ENCODE measurements at regions not wholly inside any gene's neighbourhood (a gene's known extent, or its start where the extent isn't known, plus 50 kb on each side); places are given as distances from the start of the nearest gene placed in this dataset.
"Not testable (repeated sequence)": the region's sequence is repeated elsewhere in the genome, so short reads cannot be mapped to it uniquely, and the experiment has no call there.

DNA sequence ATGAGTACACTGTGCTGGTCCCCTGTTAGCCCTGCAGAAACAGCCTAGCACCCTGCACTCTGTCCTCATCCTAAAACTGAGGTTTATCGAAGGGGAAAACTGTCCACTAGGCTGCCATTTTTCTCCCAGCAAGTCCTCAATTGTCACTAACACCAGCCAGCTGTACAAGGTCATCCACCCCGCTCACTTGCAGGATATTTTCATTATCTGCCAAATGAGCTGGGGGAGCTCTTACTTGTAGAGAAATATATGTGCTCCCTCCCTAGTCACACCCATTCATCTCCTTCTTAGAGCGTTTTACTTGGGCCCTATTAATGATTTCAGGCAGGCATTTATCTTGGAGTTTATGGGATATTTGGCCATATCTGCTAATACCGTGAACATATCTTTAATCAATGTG lies 413.5 kb upstream of the NFE2L3 start:
- H3K9me3 Mint-ChIP-seq (ENCODE audit: low read depth): no peaks in the 10 kb centered on the region
- H3K27ac Mint-ChIP-seq: no peak overlapping the region
- no peaks in the 10 kb centered on the region for H3K36me3 Mint-ChIP-seq (ENCODE audit: insufficient read depth)
- DNase-seq (ENCODE audit: low spot score, unreplicated experiment): no peak
- H3K4me1 Mint-ChIP-seq (ENCODE audit: low read depth): peaks cover 4% of the 10 kb centered on the region
- H3K27me3 Mint-ChIP-seq: peaks cover 13% of the 10 kb centered on the region
- TF ChIP-seq, protein P1, sequence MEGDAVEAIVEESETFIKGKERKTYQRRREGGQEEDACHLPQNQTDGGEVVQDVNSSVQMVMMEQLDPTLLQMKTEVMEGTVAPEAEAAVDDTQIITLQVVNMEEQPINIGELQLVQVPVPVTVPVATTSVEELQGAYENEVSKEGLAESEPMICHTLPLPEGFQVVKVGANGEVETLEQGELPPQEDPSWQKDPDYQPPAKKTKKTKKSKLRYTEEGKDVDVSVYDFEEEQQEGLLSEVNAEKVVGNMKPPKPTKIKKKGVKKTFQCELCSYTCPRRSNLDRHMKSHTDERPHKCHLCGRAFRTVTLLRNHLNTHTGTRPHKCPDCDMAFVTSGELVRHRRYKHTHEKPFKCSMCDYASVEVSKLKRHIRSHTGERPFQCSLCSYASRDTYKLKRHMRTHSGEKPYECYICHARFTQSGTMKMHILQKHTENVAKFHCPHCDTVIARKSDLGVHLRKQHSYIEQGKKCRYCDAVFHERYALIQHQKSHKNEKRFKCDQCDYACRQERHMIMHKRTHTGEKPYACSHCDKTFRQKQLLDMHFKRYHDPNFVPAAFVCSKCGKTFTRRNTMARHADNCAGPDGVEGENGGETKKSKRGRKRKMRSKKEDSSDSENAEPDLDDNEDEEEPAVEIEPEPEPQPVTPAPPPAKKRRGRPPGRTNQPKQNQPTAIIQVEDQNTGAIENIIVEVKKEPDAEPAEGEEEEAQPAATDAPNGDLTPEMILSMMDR (IDR thresholded peaks at IDR 0.05; ENCODE audit: unreplicated experiment): no peak
- H3K4me3 Mint-ChIP-seq (ENCODE audit: low read depth): no peak overlapping the region

DNA sequence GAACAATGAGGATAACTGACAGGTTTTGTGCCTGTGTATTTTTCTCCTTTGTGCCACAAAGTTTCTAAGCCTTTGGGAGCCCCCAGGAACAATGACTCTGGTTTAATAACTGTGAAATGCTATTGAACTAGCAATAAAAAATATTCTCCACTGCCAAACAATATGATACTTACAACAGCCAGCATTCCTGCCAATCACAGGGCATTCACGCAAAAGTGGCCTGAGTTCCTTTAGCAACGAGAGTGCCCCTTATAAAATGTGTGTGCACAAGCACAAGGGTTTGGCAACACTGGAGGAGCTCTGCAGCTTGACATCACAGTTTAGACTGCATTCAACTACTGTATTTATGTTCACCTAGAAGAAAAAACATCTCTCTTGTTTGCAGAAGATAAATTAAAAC lies 412.9 kb upstream of the NFE2L3 start:
- no peak for DNase-seq (ENCODE audit: low spot score, unreplicated experiment)
- Mint-ChIP-seq H3K4me1 (ENCODE audit: low read depth) (peaks cover 4% of the 10 kb centered on the region), H3K36me3 (ENCODE audit: insufficient read depth) (no peaks in the 10 kb centered on the region), H3K27ac (no peak overlapping the region), H3K27me3 (peaks cover 9% of the 10 kb centered on the region), H3K4me3 (ENCODE audit: low read depth) (no peak overlapping the region), H3K9me3 (ENCODE audit: low read depth) (no peaks in the 10 kb centered on the region)
- TF ChIP-seq, protein P1 (IDR thresholded peaks at IDR 0.05; ENCODE audit: unreplicated experiment): no peak

DNA sequence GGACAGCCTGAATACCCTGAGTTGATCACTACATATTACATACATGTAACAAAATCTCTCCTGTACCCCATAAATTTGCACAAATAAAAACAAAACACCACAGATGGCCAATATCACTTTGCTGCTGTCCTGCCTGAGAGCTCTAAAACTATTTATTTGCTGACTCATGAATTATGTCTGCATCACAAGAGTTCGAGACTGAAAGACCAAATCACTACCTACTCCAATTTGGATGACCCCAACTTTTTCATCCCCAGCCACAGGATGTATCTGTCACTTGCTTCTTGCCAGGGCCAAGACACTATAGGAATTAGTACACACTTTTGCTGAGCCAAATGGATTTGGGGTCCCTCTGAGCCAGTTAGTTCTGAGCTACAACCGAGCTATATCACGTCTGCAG lies 409.7 kb upstream of the NFE2L3 start:
- Mint-ChIP-seq H3K9me3 (ENCODE audit: low read depth) (no peaks in the 10 kb centered on the region), H3K4me1 (ENCODE audit: low read depth) (no peaks in the 10 kb centered on the region), H3K27ac (no peak overlapping the region), H3K4me3 (ENCODE audit: low read depth) (no peak overlapping the region), H3K36me3 (ENCODE audit: insufficient read depth) (no peaks in the 10 kb centered on the region), H3K27me3 (no peaks in the 10 kb centered on the region)
- TF ChIP-seq, protein P1 (IDR thresholded peaks at IDR 0.05; ENCODE audit: unreplicated experiment): no peak
- no peak for DNase-seq (ENCODE audit: low spot score, unreplicated experiment)

DNA sequence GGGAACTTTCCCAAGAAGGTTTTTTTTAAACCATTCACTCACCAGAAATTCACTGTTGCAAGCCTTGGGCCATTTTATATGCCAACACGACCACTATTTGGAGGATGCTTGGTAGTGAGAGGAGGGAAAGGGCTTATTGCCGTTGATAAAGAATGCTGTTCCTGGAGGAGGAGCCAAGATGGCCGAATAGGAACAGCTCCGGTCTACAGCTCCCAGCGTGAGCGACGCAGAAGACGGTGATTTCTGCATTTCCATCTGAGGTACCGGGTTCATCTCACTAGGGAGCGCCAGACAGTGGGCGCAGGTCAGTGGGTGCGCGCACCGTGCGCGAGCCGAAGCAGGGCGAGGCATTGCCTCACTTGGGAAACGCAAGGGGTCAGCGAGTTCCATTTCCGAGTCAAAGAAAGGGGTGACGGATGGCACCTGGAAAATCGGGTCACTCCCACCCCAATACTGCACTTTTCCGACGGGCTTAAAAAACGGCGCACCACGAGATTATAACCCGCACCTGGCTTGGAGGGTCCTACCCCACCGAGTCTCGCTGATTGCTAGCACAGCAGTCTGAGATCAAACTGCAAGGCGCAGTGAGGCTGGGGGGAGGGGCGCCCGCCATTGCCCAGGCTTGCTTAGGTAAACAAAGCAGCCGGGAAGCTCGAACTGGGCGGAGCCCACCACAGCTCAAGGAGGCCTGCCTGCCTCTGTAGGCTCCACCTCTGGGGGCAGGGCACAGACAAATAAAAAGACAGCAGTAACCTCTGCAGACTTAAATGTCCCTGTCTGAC lies 408.1 kb upstream of the NFE2L3 start:
- H3K27me3 Mint-ChIP-seq; H3K4me3 Mint-ChIP-seq (ENCODE audit: low read depth); H3K36me3 Mint-ChIP-seq (ENCODE audit: insufficient read depth); H3K27ac Mint-ChIP-seq; H3K4me1 Mint-ChIP-seq (ENCODE audit: low read depth); DNase-seq (ENCODE audit: low spot score, unreplicated experiment); H3K9me3 Mint-ChIP-seq (ENCODE audit: low read depth): not testable (repeated sequence)

DNA sequence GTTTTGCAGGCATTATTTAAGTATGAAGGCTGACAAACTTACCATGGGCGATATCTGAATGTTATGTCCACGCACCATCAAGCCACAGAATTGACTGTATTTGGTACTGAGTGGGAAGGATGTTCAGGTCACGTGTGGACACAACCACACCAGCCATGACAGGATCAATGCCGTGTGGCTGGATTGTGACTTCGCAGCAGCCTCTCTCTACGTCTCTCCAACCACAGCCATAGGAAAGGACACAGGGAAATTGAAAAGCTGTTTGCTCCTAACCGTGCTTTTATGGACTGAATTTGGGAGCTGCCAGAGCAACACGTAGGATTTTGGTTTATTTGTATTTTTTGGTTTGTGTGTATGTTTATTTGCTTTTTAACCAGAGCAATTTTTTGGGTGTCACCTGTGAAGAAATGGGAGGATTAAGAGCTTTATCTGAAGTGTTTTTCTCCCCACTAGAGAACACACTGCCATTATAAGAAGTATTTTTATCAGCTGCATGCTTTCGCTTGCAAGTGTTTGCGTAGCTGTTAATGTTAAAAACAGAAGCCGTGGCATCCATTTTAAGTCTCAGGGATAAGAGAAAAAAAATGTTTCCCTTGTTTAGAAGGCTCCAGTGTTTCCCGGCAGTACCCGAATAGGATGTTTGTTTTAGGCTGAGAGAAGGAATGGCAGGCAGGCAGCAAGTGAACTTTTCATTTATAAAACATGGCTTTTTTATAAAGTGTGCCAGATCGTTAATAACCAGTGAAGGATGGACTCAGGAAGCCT lies 401.1 kb upstream of the NFE2L3 start:
- Mint-ChIP-seq H3K4me3 (ENCODE audit: low read depth) (peak overlapping the region; percentile 43), H3K27me3 (peaks cover 4% of the 10 kb centered on the region), H3K4me1 (ENCODE audit: low read depth) (peaks cover 31% of the 10 kb centered on the region), H3K36me3 (ENCODE audit: insufficient read depth) (no peaks in the 10 kb centered on the region), H3K9me3 (ENCODE audit: low read depth) (no peaks in the 10 kb centered on the region), H3K27ac (peak overlapping the region; percentile 39)
- DNase-seq (ENCODE audit: low spot score, unreplicated experiment): no peak
- TF ChIP-seq, protein P1 (IDR thresholded peaks at IDR 0.05; ENCODE audit: unreplicated experiment): no peak

Data from progenitor cell of endocrine pancreas (in vitro differentiated cells).